ENCODE measurements at regions not wholly inside any gene's neighbourhood (a gene's known extent, or its start where the extent isn't known, plus 50 kb on each side); places are given as distances from the start of the nearest gene placed in this dataset.

DNA sequence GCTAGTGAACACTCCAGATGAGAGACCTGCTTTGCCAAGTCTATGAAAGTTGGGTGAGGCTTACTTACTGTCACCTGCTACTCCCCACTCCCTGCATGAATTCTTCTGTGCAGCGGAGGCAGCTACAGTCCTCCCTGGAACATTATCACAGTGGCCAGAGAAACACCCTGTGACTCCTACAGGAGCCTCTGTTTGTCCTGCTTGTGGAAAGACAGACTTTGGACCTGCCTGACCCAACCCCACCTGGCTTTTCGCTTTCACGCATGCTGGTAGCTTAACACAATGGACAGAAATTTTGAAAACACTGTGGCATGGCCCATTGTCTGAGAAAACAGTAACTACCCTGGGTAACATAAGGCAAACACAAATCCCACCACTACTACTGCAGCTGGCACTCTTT is 1565.5 kb upstream of the CADM2 start:
- BruUV-seq (replicated peaks), result no TSS peak
- Mint-ChIP-seq H3K4me1 (ENCODE audit: low read depth, unreplicated experiment) (no peaks in the 10 kb centered on the region), H3K27ac (ENCODE audit: unreplicated experiment) (no peak overlapping the region), H3K9me3 (ENCODE audit: unreplicated experiment) (no peaks in the 10 kb centered on the region), H3K36me3 (ENCODE audit: insufficient read depth, unreplicated experiment) (no peaks in the 10 kb centered on the region), H3K27me3 (ENCODE audit: insufficient read depth, unreplicated experiment) (no peaks in the 10 kb centered on the region), H3K4me3 (ENCODE audit: unreplicated experiment) (no peak overlapping the region)
- DNase-seq, result no peak
- Histone ChIP-seq H3K36me3 (ENCODE audit: control insufficient read depth, insufficient read depth, low read length) (no peaks in the 10 kb centered on the region), H3K27me3 (replicated peaks; ENCODE audit: control insufficient read depth, insufficient read depth, low read length) (no peaks in the 10 kb centered on the region), H3K9me3 (no peaks in the 10 kb centered on the region), H3K4me1 (no peaks in the 10 kb centered on the region), H3K4me3 (ENCODE audit: low read depth, low read length) (no peak overlapping the region)
- intact Hi-C loops (cut with micrococcal nuclease; ENCODE audit: unreplicated experiment), result no loop called here
- CTCF ChIA-PET, result interaction anchor here (0.6 kb wide), 1 partner anchor 304 kb away, joined by 3 read pairs; no protein-coding TSS in a partner anchor
- POLR2A ChIA-PET, result no interaction called here
- TF ChIP-seq, protein P1, sequence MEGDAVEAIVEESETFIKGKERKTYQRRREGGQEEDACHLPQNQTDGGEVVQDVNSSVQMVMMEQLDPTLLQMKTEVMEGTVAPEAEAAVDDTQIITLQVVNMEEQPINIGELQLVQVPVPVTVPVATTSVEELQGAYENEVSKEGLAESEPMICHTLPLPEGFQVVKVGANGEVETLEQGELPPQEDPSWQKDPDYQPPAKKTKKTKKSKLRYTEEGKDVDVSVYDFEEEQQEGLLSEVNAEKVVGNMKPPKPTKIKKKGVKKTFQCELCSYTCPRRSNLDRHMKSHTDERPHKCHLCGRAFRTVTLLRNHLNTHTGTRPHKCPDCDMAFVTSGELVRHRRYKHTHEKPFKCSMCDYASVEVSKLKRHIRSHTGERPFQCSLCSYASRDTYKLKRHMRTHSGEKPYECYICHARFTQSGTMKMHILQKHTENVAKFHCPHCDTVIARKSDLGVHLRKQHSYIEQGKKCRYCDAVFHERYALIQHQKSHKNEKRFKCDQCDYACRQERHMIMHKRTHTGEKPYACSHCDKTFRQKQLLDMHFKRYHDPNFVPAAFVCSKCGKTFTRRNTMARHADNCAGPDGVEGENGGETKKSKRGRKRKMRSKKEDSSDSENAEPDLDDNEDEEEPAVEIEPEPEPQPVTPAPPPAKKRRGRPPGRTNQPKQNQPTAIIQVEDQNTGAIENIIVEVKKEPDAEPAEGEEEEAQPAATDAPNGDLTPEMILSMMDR (IDR thresholded peaks at IDR 0.05; ENCODE audit: insufficient read depth in 1 of 2, low read depth in 1 of 2, low read length in 1 of 2, severe bottlenecking in 1 of 2, unreplicated experiment in 1 of 2), result no peak

DNA sequence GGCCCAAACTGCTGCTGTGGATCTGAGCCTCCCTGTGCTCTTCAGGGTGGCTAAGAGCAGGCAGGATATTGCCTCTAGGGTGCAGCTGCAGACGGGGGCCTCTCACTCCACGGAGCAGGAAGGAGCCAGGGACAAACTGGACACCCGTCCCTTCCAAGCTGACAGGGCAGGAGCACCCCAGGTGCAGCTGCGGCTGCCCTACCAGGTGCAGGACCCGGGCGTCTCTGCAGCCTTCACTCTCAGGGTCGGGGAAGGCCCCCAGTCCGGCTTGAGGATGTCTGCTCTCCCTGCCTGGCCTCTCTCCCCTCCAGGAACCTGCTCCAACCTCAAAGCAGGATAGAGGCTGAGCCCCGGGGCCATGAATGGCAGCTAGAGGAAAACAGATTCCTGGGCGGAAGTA is 1554.9 kb upstream of the CADM2 start:
- TF ChIP-seq, protein P1 (IDR thresholded peaks at IDR 0.05; ENCODE audit: insufficient read depth in 1 of 2, low read depth in 1 of 2, low read length in 1 of 2, severe bottlenecking in 1 of 2, unreplicated experiment in 1 of 2), result no peak
- intact Hi-C loops (cut with micrococcal nuclease; ENCODE audit: unreplicated experiment), result no loop called here
- ChIA-PET POLR2A (no interaction called here), CTCF (no interaction called here)
- Histone ChIP-seq H3K4me1 (no peaks in the 10 kb centered on the region), H3K4me3 (ENCODE audit: low read depth, low read length) (no peak overlapping the region), H3K27me3 (replicated peaks; ENCODE audit: control insufficient read depth, insufficient read depth, low read length) (no peaks in the 10 kb centered on the region), H3K9me3 (no peaks in the 10 kb centered on the region), H3K36me3 (ENCODE audit: control insufficient read depth, insufficient read depth, low read length) (no peaks in the 10 kb centered on the region)
- Mint-ChIP-seq H3K27ac (ENCODE audit: unreplicated experiment) (no peak overlapping the region), H3K4me3 (ENCODE audit: unreplicated experiment) (no peak overlapping the region), H3K4me1 (ENCODE audit: low read depth, unreplicated experiment) (no peaks in the 10 kb centered on the region), H3K36me3 (ENCODE audit: insufficient read depth, unreplicated experiment) (no peaks in the 10 kb centered on the region), H3K27me3 (ENCODE audit: insufficient read depth, unreplicated experiment) (no peaks in the 10 kb centered on the region), H3K9me3 (ENCODE audit: unreplicated experiment) (no peaks in the 10 kb centered on the region)
- BruUV-seq (replicated peaks), result no TSS peak
- DNase-seq, result no peak

DNA sequence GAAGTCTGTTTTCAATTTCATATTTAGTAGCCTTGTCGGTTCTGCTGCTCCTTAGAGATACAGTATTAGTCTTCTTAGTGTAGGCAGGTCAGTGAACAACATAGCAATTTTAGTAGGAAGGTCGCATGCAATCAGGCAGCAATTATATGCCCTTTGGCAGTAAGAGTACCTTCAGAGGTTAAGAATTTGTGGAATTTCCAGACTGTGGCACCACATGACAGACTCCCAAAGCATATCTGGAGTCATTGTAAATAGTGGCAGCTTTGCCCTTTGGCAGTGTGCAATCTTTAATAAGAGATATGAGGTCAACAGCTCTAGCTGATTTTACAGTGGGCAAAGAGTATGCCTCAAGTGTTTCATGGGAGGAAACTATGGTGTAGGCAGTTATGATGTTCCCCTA is 1532.5 kb upstream of the CADM2 start:
- H3K4me1 ChIP-seq, result peaks cover 4% of the 10 kb centered on the region; the same call in 1 of the 2 replicates
- no peak for DNase-seq
- Mint-ChIP-seq H3K9me3 (ENCODE audit: unreplicated experiment) (no peaks in the 10 kb centered on the region), H3K4me1 (ENCODE audit: low read depth, unreplicated experiment) (no peaks in the 10 kb centered on the region), H3K27me3 (ENCODE audit: insufficient read depth, unreplicated experiment) (peaks cover 3% of the 10 kb centered on the region), H3K4me3 (ENCODE audit: unreplicated experiment) (no peak overlapping the region), H3K27ac (ENCODE audit: unreplicated experiment) (no peak overlapping the region), H3K36me3 (ENCODE audit: insufficient read depth, unreplicated experiment) (no peaks in the 10 kb centered on the region)
- H3K9me3 ChIP-seq, result no peaks in the 10 kb centered on the region
- BruUV-seq (replicated peaks), result no TSS peak
- no peaks in the 10 kb centered on the region for H3K27me3 ChIP-seq (replicated peaks; ENCODE audit: control insufficient read depth, insufficient read depth, low read length)
- POLR2A ChIA-PET, result no interaction called here
- intact Hi-C loops (cut with micrococcal nuclease; ENCODE audit: unreplicated experiment), result no loop called here
- H3K36me3 ChIP-seq (ENCODE audit: control insufficient read depth, insufficient read depth, low read length), result no peaks in the 10 kb centered on the region
- CTCF ChIA-PET, result no interaction called here
- no peak overlapping the region for H3K4me3 ChIP-seq (ENCODE audit: low read depth, low read length)
- TF ChIP-seq, protein P1 (IDR thresholded peaks at IDR 0.05; ENCODE audit: insufficient read depth in 1 of 2, low read depth in 1 of 2, low read length in 1 of 2, severe bottlenecking in 1 of 2, unreplicated experiment in 1 of 2), result no peak
